Endothelial cell of umbilical vein (primary cell): ENCODE measurements at regions not wholly inside any gene's neighbourhood (a gene's known extent, or its start where the extent isn't known, plus 50 kb on each side); places are given as distances from the start of the nearest gene placed in this dataset.

ENCODE experiments used
- BruUV-seq: library from RNA; stranded (reverse); fragments of 400-500 nt; replicated peaks from 2 replicates; lab custom pipeline; 2021; lab: Mats Ljungman, UMichigan
- CTCF ChIA-PET: fragments of 300-600, 350-600 bp; sonication (Branson Sonifier 250); formaldehyde crosslinking; loops from one replicate; lab custom pipeline; 2021; ENCODE audit warnings: antibody characterized with exemption, inconsistent platforms; lab: Charles Lee
- POLR2A ChIA-PET: fragments of 300-600, 350-600 bp; sonication (Branson Sonifier 250); formaldehyde crosslinking; loops from one replicate; lab custom pipeline; 2021; ENCODE audit warnings: antibody characterized with exemption, inconsistent platforms; lab: Charles Lee
- DNase-seq: peaks from one replicate; pipeline ENCODE4 v3.0.0-alpha.2; 2011; ENCODE audit warnings: low read depth, low spot score
- FAIRE-seq: peaks from 2 replicates; lab custom pipeline; 2011; peaks lifted over from hg19 to GRCh38; lab: Jason Lieb, UNC
- H2AFZ ChIP-seq: 2 replicates; pipeline ENCODE4 v1.6.0; 2012; ENCODE audit warnings: low read depth, low read length, control low read depth, inconsistent platforms
- H3K27ac ChIP-seq: 2 replicates; pipeline ENCODE4 v1.5.1; 2011; ENCODE audit warnings: low read depth, mild to moderate bottlenecking, control low read depth, low read length, moderate library complexity; ENCODE audit not compliant: insufficient read depth
- H3K27me3 ChIP-seq, 2 experiments: 2 replicates each; pipeline versions ENCODE4 v1.6.0 to v1.6.1; 2011; ENCODE audit warnings: low read length in 2 of 2, mixed read lengths in 1 of 2; ENCODE audit not compliant: control insufficient read depth in 2 of 2, insufficient read depth in 2 of 2
- H3K36me3 ChIP-seq, 2 experiments: 2 replicates in 1 of 2; 3 replicates in 1 of 2; pipeline ENCODE4 v1.5.1; 2011; ENCODE audit warnings: low read length in 2 of 2, mild to moderate bottlenecking in 1 of 2, moderate library complexity in 1 of 2; ENCODE audit not compliant: control insufficient read depth in 2 of 2, insufficient read depth in 2 of 2; ENCODE audit errors: extremely low read depth in 1 of 2
- H3K4me1 ChIP-seq: 3 replicates; pipeline ENCODE4 v1.5.1; 2011; ENCODE audit warnings: mild to moderate bottlenecking, low read length; ENCODE audit not compliant: control insufficient read depth, insufficient read depth; ENCODE audit errors: extremely low read depth
- H3K4me2 ChIP-seq: 2 replicates; pipeline ENCODE4 v1.6.1; 2011; ENCODE audit warnings: low read length, control low read depth, mixed read lengths; ENCODE audit not compliant: insufficient read depth
- H3K4me3 ChIP-seq, 3 experiments: fragments of 200-600 bp in 1 of 3; sonication (generic), shearing (Covaris generic) in 1 of 3; replicated peaks in 1 of 3; 2 replicates each; pipeline ENCODE4 v1.5.1; 2011 to 2016; ENCODE audit warnings: control low read depth in 3 of 3, low read length in 3 of 3, mild to moderate bottlenecking in 2 of 3, inconsistent platforms in 1 of 3, low read depth in 1 of 3, moderate library complexity in 1 of 3; ENCODE audit not compliant: insufficient read depth in 1 of 3
- H3K79me2 ChIP-seq: 2 replicates; pipeline ENCODE4 v1.6.0; 2012; ENCODE audit warnings: low read length, inconsistent platforms; ENCODE audit not compliant: control insufficient read depth, insufficient read depth
- H3K9ac ChIP-seq: replicated peaks from 2 replicates; pipeline ENCODE3; 2011; ENCODE audit warnings: low read length, control low read depth; ENCODE audit not compliant: insufficient read depth; ENCODE audit errors: extremely low read depth
- H3K9me1 ChIP-seq: replicated peaks from 3 replicates; pipeline ENCODE4 v1.6.0; 2011; ENCODE audit warnings: mild to moderate bottlenecking, low read length; ENCODE audit not compliant: control insufficient read depth, insufficient read depth; ENCODE audit errors: extremely low read depth
- H3K9me3 ChIP-seq: replicated peaks from 2 replicates; pipeline ENCODE4 v1.5.1; 2012; ENCODE audit warnings: low read length, inconsistent platforms; ENCODE audit not compliant: control insufficient read depth, insufficient read depth
- H4K20me1 ChIP-seq: replicated peaks from 2 replicates; pipeline ENCODE3; 2011; ENCODE audit warnings: mild to moderate bottlenecking, low read length; ENCODE audit not compliant: control insufficient read depth, insufficient read depth; ENCODE audit errors: extremely low read depth
- EZH2 ChIP-seq: IDR thresholded peaks from 2 replicates; pipeline ENCODE4 v1.6.1; 2012; ENCODE audit warnings: borderline replicate concordance, low read depth, mild to moderate bottlenecking, moderate library complexity, low read length, inconsistent platforms; ENCODE audit not compliant: severe bottlenecking
- FOS ChIP-seq: IDR thresholded peaks from 2 replicates; pipeline ENCODE4 v1.6.1; 2011; ENCODE audit warnings: mild to moderate bottlenecking, low read length, moderate library complexity, borderline replicate concordance; ENCODE audit not compliant: insufficient read depth
- GATA2 ChIP-seq: IDR thresholded peaks from 2 replicates; pipeline ENCODE4 v1.7.0; 2011; ENCODE audit warnings: low read depth, mild to moderate bottlenecking, moderate library complexity, mixed read lengths, low read length; ENCODE audit not compliant: insufficient read length, insufficient read depth
- JUN ChIP-seq: IDR thresholded peaks from 2 replicates; pipeline ENCODE4 v1.6.1; 2011; ENCODE audit warnings: borderline replicate concordance, low read depth; ENCODE audit not compliant: insufficient read length, insufficient read depth
- MYC ChIP-seq: IDR thresholded peaks from one replicate; pipeline ENCODE4 v1.6.1; 2011; ENCODE audit warnings: mild to moderate bottlenecking, low read depth, low read length
- POLR2A ChIP-seq: IDR thresholded peaks from 2 replicates; pipeline ENCODE4 v1.6.1; 2012; ENCODE audit warnings: low read depth, mild to moderate bottlenecking, control low read depth, low read length
- dilution Hi-C: fragments of 300-500 bp; cut with MboI; formaldehyde crosslinking; loops from one replicate; pipeline ENCODE4 v1.15.0; 2019; ENCODE audit warnings: low sequenced_read_pairs; ENCODE audit not compliant: extremely low pct_ligation_motif_present
- intact Hi-C: fragments of 100-400 bp; cut with micrococcal nuclease; formaldehyde crosslinking; loops from one replicate; pipeline ENCODE4 v1.10.0; 2022
- TF ChIP-seq, protein P1 (sequence below), 2 donors: IDR thresholded peaks; 1 replicate in 1 of 2; 2 replicates in 1 of 2; pipeline ENCODE4 v1.5.1; 2011; ENCODE audit warnings: low read length in 2 of 2, mild to moderate bottlenecking in 2 of 2, moderate library complexity in 2 of 2, control low read depth in 1 of 2, inconsistent platforms in 1 of 2, low read depth in 1 of 2; ENCODE audit not compliant: insufficient read depth in 1 of 2; ENCODE audit errors: extremely low read depth in 1 of 2

DNA sequence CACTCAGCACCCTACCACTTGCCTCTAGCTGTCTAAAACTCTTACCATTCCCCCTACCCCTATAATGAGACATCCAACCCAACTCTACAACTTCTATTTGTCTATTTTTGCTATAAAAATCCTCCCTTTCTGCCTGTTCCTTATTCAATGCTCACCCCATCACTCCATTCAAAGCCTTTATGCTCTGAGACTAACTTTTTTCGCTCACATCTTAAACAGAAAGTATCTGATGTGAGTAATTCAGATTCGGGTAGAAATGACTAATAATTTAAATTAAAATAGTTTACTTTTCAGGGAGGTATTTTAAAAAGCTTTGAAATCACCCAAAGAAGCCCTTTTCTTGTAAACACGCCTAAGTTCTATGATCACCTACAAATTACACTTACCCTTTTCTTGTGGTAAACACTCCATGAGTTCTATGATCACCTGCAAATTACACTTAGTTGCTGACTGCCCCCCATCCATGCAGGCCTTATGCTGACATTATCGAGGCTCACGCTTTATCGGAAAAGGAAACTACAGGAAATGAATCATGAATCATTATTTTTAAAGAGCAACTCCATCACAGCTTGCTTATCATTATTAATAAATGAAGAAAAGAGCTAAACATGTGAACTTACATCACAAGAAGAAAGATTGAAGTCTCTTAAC lies 168.7 kb upstream of the PPP1R2C start:
- dilution Hi-C loops (no loop called here), intact Hi-C loops (loop anchor here (5.0 kb wide), 2 partner anchors 36 to 199 kb away; no protein-coding TSS in a partner anchor)
- no peaks in the 10 kb centered on the region for H3K79me2 ChIP-seq
- no peaks in the 10 kb centered on the region for H3K36me3 ChIP-seq
- H3K9ac ChIP-seq = peak overlapping the region; percentile 3
- no peaks in the 10 kb centered on the region for H3K27me3 ChIP-seq
- DNase-seq (peak; percentile 60), FAIRE-seq (peak; percentile 57)
- H3K9me1 ChIP-seq = no peaks in the 10 kb centered on the region
- ChIA-PET CTCF (no interaction called here), POLR2A (no interaction called here)
- H2AFZ ChIP-seq = no peak overlapping the region
- H3K9me3 ChIP-seq = no peaks in the 10 kb centered on the region
- BruUV-seq = no TSS peak
- H3K4me3 ChIP-seq = no peak overlapping the region
- no peaks in the 10 kb centered on the region for H4K20me1 ChIP-seq
- peaks cover 24% of the 10 kb centered on the region for H3K4me1 ChIP-seq
- TF ChIP-seq EZH2 (no peak), POLR2A (no peak), MYC (no peak), GATA2 (peak; percentile 52), FOS (peak; percentile 39), JUN (peak; percentile 52)
- TF ChIP-seq, protein P1, sequence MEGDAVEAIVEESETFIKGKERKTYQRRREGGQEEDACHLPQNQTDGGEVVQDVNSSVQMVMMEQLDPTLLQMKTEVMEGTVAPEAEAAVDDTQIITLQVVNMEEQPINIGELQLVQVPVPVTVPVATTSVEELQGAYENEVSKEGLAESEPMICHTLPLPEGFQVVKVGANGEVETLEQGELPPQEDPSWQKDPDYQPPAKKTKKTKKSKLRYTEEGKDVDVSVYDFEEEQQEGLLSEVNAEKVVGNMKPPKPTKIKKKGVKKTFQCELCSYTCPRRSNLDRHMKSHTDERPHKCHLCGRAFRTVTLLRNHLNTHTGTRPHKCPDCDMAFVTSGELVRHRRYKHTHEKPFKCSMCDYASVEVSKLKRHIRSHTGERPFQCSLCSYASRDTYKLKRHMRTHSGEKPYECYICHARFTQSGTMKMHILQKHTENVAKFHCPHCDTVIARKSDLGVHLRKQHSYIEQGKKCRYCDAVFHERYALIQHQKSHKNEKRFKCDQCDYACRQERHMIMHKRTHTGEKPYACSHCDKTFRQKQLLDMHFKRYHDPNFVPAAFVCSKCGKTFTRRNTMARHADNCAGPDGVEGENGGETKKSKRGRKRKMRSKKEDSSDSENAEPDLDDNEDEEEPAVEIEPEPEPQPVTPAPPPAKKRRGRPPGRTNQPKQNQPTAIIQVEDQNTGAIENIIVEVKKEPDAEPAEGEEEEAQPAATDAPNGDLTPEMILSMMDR (IDR thresholded peaks at IDR 0.05; ENCODE audit: extremely low read depth in 1 of 2, insufficient read depth in 1 of 2, low read depth in 1 of 2, low read length in 2 of 2) = no peak
- peak overlapping the region; percentile 8 for H3K4me2 ChIP-seq
- H3K27ac ChIP-seq = no peak overlapping the region
